ENCODE measurements at regions not wholly inside any gene's neighbourhood (a gene's known extent, or its start where the extent isn't known, plus 50 kb on each side); places are given as distances from the start of the nearest gene placed in this dataset.

- H3K4me1 ChIP-seq (ENCODE audit: insufficient read depth, low read length) = no peaks in the 10 kb centered on the region
- no peaks in the 10 kb centered on the region for H3K27me3 ChIP-seq (ENCODE audit: insufficient read depth, low read length)
- TF ChIP-seq CTCF (IDR thresholded peaks at IDR 0.05; ENCODE audit: extremely low read depth, low read depth, low read length) = no peak
- no peak for DNase-seq (ENCODE audit: insufficient read length, low spot score, missing footprints)
- no peaks in the 10 kb centered on the region for H4K20me1 ChIP-seq (ENCODE audit: insufficient read depth, low read length)
- H3K79me2 ChIP-seq (ENCODE audit: insufficient read depth, low read length) = no peaks in the 10 kb centered on the region
- H3K36me3 ChIP-seq (ENCODE audit: insufficient read depth, low read length) = no peaks in the 10 kb centered on the region
- H3K4me3 ChIP-seq (ENCODE audit: insufficient read depth, low read length) = no peak overlapping the region
- H3K9me3 ChIP-seq (ENCODE audit: low read depth, low read length) = peaks cover 8% of the 10 kb centered on the region
- no peak overlapping the region for H3K27ac ChIP-seq (ENCODE audit: low read depth, low read length)
- H3K4me2 ChIP-seq (ENCODE audit: insufficient read depth, low read length) = no peak overlapping the region
- no peak overlapping the region for H2AFZ ChIP-seq (ENCODE audit: low read length)
Measured at GRCh38 chr2:3968736-3969135, 265.4 kb downstream of the DCDC2C start.

- Histone ChIP-seq H3K4me1 (ENCODE audit: insufficient read depth, low read length) (no peaks in the 10 kb centered on the region), H3K9me3 (ENCODE audit: low read depth, low read length) (peaks cover 8% of the 10 kb centered on the region), H2AFZ (ENCODE audit: low read length) (no peak overlapping the region), H4K20me1 (ENCODE audit: insufficient read depth, low read length) (no peaks in the 10 kb centered on the region), H3K4me3 (ENCODE audit: insufficient read depth, low read length) (no peak overlapping the region), H3K79me2 (ENCODE audit: insufficient read depth, low read length) (no peaks in the 10 kb centered on the region), H3K4me2 (ENCODE audit: insufficient read depth, low read length) (no peak overlapping the region), H3K27me3 (ENCODE audit: insufficient read depth, low read length) (no peaks in the 10 kb centered on the region), H3K36me3 (ENCODE audit: insufficient read depth, low read length) (no peaks in the 10 kb centered on the region), H3K27ac (ENCODE audit: low read depth, low read length) (no peak overlapping the region)
- DNase-seq (ENCODE audit: insufficient read length, low spot score, missing footprints) = no peak
- TF ChIP-seq CTCF (IDR thresholded peaks at IDR 0.05; ENCODE audit: extremely low read depth, low read depth, low read length) = no peak
Measured at GRCh38 chr2:3970791-3971651, 267.6 kb downstream of the DCDC2C start.

GRCh38 chr2:3971652-3972192, 268.3 kb downstream of the DCDC2C start:
- Histone ChIP-seq H3K9me3 (ENCODE audit: low read depth, low read length) (peaks cover 12% of the 10 kb centered on the region), H3K27ac (ENCODE audit: low read depth, low read length) (no peak overlapping the region), H4K20me1 (ENCODE audit: insufficient read depth, low read length) (no peaks in the 10 kb centered on the region), H3K27me3 (ENCODE audit: insufficient read depth, low read length) (no peaks in the 10 kb centered on the region), H3K4me3 (ENCODE audit: insufficient read depth, low read length) (no peak overlapping the region), H3K4me2 (ENCODE audit: insufficient read depth, low read length) (no peak overlapping the region), H3K4me1 (ENCODE audit: insufficient read depth, low read length) (no peaks in the 10 kb centered on the region), H3K79me2 (ENCODE audit: insufficient read depth, low read length) (no peaks in the 10 kb centered on the region), H3K36me3 (ENCODE audit: insufficient read depth, low read length) (no peaks in the 10 kb centered on the region), H2AFZ (ENCODE audit: low read length) (no peak overlapping the region)
- DNase-seq (ENCODE audit: insufficient read length, low spot score, missing footprints) = no peak
- no peak for TF ChIP-seq CTCF (IDR thresholded peaks at IDR 0.05; ENCODE audit: extremely low read depth, low read depth, low read length)

GRCh38 chr2:3972377-3972776, 269.0 kb downstream of the DCDC2C start:
- no peak for TF ChIP-seq CTCF (IDR thresholded peaks at IDR 0.05; ENCODE audit: extremely low read depth, low read depth, low read length)
- Histone ChIP-seq H3K9me3 (ENCODE audit: low read depth, low read length) (peaks cover 12% of the 10 kb centered on the region), H3K4me3 (ENCODE audit: insufficient read depth, low read length) (no peak overlapping the region), H3K27ac (ENCODE audit: low read depth, low read length) (no peak overlapping the region), H2AFZ (ENCODE audit: low read length) (no peak overlapping the region), H4K20me1 (ENCODE audit: insufficient read depth, low read length) (no peaks in the 10 kb centered on the region), H3K36me3 (ENCODE audit: insufficient read depth, low read length) (no peaks in the 10 kb centered on the region), H3K79me2 (ENCODE audit: insufficient read depth, low read length) (no peaks in the 10 kb centered on the region), H3K4me2 (ENCODE audit: insufficient read depth, low read length) (no peak overlapping the region), H3K27me3 (ENCODE audit: insufficient read depth, low read length) (no peaks in the 10 kb centered on the region), H3K4me1 (ENCODE audit: insufficient read depth, low read length) (no peaks in the 10 kb centered on the region)
- no peak for DNase-seq (ENCODE audit: insufficient read length, low spot score, missing footprints)
